ENCODE measurements at regions not wholly inside any gene's neighbourhood (a gene's known extent, or its start where the extent isn't known, plus 50 kb on each side); places are given as distances from the start of the nearest gene placed in this dataset.
"Not testable (repeated sequence)": the region's sequence is repeated elsewhere in the genome, so short reads cannot be mapped to it uniquely, and the experiment has no call there.

DNA sequence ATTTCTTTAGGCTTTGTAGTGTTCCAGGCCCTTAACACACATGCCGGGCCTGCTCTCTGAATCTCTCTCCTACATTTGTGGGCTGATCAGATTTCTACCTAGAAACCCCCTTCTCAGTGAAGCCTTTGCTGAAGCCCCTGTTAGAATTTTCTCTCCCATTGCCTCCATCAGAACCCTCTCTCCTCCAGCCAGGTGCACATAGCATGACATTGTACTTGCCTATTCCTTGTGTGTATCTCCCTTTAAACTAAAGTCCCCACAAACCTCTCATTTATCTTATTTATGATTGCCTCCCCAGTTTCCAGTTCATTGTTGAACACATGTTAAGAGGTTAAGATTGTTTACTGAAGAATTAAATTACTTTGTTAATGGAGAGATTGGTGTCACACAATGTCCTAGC, 325.5 kb upstream of the CITED2 start:
- no peak for DNase-seq

DNA sequence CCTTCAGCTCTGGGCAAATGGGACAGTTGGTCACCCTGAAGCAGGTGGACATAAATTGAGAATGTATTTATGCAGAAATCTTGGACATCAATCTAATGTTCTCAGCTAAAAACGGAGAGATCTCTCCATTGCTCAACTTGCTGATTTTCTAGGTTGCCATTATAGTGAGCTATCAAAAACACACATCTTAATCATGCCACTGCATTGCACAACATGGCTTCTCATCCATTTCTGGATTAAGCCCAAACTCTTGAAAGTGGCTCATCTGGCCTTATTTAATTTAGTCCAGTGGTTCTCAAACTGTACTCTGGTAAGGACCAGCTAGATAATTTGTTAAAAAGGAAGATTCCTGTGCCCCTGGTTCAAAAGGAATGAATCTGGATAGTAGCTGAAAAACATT, 324.9 kb upstream of the CITED2 start:
- in situ Hi-C loops (cut with MboI; ENCODE audit: low pct_unique_long_range_greater_than_20kb, low sequenced_read_pairs): no loop called here
- no peak for DNase-seq

More for the DNA sequence above, 325.5 kb upstream of the CITED2 start:
- in situ Hi-C loops (cut with MboI; ENCODE audit: low pct_unique_long_range_greater_than_20kb, low sequenced_read_pairs): no loop called here

DNA sequence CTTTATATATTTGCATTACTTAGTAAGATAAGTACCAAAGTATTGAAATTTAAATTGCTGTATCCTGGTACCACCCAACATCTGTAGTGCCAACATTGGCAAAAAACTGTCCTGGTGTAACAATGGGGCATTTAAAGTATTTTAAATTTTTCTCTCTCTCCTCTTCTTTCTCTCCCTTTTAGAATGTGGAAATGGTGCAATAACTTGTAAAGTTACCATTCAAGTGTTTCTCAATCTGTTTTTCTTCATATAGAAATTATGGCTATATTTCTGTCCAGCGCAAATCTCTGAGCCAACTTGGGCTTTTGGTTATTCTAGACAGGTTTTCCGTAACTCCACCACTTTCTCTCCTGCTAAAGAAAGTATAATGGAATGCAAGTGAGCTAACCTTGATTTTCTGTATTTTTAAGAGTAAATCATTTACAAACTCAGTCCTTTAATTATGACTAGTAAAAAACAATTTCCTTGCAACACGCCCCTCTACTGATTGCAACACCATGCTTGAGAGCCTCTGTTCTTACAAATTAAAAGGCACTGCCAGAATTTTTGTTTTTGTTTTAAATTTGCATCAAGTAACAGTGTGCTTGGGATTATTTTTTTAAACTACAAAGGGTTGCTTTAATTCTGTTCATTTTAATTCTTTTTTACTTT, 324.2 kb upstream of the CITED2 start:
- in situ Hi-C loops (cut with MboI; ENCODE audit: low pct_unique_long_range_greater_than_20kb, low sequenced_read_pairs): no loop called here
- DNase-seq: no peak

DNA sequence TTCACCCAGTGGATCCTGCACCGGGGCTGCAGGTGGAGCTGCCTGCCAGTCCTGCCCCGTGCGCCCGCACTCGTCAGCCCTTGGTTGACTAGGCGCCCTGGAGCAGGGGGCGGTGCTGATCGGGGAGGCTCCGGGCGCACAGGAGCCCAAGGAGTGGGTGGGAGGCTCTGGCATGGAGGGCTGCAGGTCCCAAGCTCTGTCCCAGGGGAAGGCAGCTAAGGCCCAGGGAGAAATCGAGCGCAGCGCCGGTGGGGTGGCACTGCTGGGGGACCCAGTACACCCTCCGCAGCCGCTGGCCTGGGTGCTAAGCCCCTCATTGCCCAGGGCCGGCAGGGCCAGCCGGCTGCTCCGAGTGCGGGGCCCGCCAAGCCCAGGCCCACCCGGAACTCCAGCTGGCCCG, 323.4 kb upstream of the CITED2 start:
- DNase-seq; in situ Hi-C loops (cut with MboI; ENCODE audit: low pct_unique_long_range_greater_than_20kb, low sequenced_read_pairs): not testable (repeated sequence)

DNA sequence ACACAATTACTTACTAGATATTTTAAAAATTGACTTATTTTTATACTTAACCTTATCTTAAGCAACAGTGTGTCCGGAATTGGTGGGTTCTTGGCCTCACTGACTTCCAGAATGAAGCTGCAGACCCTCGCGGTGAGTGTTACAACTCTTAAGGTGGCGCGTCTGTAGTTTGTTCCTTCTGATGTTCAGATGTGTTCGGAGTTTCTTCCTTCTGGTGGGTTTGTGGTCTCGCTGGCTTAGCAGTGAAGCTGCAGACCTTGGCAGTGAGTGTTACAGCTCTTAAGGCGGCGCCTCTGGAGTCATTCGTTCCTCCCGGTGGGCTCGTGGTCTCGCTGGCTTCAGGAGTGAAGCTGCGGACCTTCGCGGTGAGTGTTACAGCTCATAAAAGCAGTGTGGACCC, 322.5 kb upstream of the CITED2 start:
- DNase-seq; in situ Hi-C loops (cut with MboI; ENCODE audit: low pct_unique_long_range_greater_than_20kb, low sequenced_read_pairs): not testable (repeated sequence)

DNA sequence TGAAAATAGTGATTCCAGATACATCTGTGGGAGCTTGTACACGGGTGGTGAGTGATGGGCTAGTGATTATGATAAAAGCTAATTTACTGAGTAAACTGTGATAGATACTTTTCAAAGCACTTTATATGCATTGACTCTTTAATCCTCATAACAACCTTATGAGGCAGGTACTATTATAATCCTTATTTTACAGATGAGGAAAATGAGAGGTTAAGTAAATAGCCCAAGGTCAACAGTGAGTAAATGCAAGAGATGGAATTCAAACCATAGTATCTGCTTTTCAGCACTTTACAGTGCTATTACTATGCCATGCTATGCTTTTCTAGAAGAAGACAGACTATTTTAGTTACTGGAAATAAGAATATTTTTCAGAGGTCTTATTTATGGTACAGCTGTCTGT, 320.9 kb upstream of the CITED2 start:
- in situ Hi-C loops (cut with MboI; ENCODE audit: low pct_unique_long_range_greater_than_20kb, low sequenced_read_pairs): no loop called here
- DNase-seq: no peak

DNA sequence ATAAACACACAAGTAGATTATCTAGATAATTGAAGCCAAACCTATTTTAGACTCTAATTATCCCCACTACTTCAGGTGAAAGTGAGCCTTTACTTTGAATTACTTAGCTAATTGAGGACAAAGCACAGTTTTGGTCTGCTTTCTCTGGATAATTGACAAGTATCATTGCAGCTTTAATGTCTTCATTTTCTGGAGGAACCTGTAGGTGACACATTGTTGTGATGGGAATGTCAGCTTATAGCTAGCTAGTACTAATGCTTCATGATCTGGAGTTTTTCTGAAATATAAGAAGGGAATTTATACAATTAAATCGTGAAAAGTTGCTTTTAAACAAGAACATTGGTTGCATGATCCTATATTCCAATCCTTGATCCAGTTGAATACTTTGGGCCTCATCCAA, 319.3 kb upstream of the CITED2 start:
- DNase-seq: no peak
- in situ Hi-C loops (cut with MboI; ENCODE audit: low pct_unique_long_range_greater_than_20kb, low sequenced_read_pairs): no loop called here

DNA sequence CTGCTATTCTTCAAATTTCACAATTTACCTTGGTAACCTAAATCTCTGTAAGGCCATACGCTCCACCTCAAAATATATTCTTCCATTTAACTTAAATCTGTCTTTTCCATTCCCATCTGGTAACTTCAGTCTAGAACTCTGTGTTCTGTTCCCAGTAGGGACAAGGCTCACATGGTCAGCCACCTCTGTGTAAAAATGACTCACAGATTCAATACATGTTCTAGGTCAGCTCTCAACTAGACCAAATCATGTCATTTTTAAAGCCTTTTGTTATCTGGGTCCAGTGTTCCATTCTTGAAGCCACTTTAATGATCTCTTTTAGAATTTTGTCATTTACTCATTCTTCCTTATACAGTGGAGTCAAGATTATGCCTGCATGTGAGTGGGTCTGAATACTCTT, 315.6 kb upstream of the CITED2 start:
- DNase-seq: no peak
- in situ Hi-C loops (cut with MboI; ENCODE audit: low pct_unique_long_range_greater_than_20kb, low sequenced_read_pairs): no loop called here

DNA sequence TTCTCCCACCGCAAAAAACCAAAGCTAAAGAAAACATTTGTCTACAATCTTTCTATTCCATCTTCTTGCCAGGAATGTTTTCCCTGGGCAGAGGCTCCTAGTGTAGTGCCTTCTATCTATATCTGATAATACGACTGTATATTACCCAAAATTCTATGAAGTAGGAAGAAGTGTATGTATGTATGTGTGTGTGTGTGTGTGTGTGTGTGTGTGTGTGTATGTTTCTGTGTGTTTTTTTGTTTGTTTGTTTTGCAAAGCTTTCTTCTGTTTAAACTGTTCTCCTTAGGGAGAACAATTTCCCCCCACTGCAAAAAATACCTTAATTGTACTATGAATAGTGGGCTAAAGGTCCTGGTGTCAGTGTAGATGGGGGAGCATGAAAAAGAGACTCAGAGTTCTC, 312.6 kb upstream of the CITED2 start:
- no peak for DNase-seq
- in situ Hi-C loops (cut with MboI; ENCODE audit: low pct_unique_long_range_greater_than_20kb, low sequenced_read_pairs): no loop called here

DNA sequence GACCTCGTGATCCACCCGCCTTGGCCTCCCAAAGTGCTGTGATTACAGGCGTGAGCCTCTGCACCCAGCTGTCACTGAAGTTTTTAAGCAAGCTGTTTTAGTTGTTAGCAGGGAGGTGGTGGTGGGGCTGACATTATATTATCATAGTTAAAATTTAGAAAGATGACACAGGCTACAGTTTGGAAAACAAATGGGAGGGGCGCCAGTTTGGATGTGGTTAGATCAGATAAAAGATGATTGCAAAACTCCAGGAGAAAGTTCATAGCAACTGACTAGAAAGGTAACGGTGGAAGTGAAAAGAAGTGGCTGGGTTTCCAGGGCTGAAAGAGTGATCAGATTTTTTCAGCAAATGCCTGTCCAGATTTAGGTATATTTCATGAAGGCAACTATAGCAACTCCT, 311.9 kb upstream of the CITED2 start:
- in situ Hi-C loops (cut with MboI; ENCODE audit: low pct_unique_long_range_greater_than_20kb, low sequenced_read_pairs): no loop called here

DNA sequence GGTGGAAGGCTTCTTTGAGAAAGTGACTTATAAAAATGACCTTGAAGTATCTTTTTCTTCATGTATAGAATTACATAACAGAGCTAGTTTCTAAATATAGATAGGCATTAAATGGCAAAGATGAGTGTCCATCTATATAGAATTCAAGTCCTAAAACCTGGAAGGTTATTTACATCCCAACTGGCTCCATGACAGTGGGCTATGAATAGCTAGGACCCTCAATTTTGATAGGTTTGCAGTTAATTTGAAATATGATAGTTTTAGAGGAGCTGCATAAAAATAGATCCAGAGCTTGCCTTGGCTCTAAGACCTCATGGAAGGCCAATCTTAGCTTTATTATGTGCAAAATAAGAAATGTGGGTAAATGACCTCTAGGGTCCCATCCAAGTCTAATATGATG, 310.6 kb upstream of the CITED2 start:
- in situ Hi-C loops (cut with MboI; ENCODE audit: low pct_unique_long_range_greater_than_20kb, low sequenced_read_pairs): no loop called here
- no peak for DNase-seq

More for the DNA sequence above, 311.9 kb upstream of the CITED2 start:
- DNase-seq: peak; percentile 7

DNA sequence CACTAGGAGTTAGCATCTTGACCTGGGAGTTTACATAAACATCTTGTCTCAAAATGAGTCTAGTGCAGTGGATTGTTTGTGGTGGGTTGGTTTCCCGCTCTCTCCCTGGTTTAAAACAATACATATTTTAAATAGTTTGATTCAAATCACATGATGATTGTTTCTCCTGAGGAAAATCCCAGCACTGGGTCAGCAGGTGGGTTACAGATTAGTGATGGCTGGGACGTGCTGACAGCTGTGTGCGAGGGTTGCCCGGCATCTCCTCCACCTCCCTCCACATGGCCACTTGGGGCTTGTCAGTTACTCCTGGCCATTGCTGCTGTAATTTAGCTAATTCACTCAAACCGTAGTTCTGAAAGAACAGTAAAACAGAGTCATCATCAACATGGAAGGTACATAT, 306.4 kb upstream of the CITED2 start:
- in situ Hi-C loops (cut with MboI; ENCODE audit: low pct_unique_long_range_greater_than_20kb, low sequenced_read_pairs): no loop called here
- DNase-seq: no peak

DNA sequence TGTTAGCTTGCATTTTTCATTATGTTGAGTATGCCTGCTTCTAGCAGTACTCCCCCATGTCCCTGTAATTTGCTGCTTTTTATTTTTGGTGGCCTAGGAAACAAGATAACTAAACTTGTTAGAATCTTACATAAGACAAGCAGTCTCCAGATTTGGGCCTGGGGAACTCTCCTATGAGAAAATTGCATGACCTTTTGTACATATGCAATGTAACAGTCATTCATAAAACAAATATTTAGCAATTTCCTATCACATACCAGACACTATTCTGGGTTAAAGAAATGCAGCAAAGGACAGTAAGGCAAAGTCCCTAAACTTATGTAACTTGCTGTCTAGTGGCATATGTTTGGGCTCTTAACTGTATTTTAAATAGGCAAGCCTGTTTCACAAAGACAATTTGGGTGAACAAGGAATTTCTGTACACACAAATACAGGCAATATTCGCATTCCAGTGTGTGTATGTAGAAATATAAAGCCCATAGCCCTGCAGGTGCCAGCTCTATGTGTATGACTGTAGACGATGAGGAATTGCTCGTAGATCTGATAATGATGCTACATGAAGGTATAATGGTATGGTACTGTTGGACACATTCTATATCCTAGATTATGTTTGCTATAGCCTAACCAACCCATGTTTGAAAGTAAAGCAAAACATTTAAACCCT, 305.2 kb upstream of the CITED2 start:
- no peak for DNase-seq
- in situ Hi-C loops (cut with MboI; ENCODE audit: low pct_unique_long_range_greater_than_20kb, low sequenced_read_pairs): no loop called here

DNA sequence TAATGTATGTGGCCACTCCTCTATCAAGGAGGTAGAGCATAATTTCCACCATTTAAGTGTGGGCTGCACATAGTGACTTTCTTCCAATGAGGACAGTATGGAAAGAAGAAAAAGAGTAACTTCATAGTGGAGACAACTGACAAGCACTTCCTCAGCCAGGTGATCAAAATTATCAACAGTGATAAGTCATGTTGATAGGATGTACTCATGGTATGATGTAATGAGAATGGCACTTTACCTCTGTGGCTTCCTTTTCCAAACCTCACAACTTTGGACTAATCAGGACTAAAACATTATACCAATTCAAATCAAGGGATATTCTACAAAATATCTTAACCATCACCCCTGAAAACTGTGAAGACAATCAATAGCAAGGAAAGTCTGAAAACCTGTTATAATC, 302.3 kb upstream of the CITED2 start:
- no peak for DNase-seq
- in situ Hi-C loops (cut with MboI; ENCODE audit: low pct_unique_long_range_greater_than_20kb, low sequenced_read_pairs): no loop called here

DNA sequence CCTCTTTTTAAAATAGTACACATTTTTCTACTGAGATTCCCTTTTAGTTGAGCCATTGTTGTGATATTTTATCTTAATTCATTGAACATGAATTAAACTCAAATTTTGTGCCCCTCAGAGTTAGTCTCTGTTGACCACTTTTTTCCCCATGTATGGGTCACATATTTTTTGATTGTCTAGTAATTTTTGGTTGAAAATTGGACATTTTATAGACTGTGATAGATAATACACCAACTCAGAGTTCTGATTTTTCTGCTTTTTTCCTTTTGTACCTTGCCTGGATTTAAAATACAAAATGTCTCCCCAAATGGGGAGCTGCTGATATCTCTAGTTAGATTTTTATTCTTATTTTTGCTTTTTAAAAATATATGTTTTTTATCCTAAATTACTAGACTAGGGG, 291.8 kb upstream of the CITED2 start:
- in situ Hi-C loops (cut with MboI; ENCODE audit: low pct_unique_long_range_greater_than_20kb, low sequenced_read_pairs): no loop called here
- no peak for DNase-seq

DNA sequence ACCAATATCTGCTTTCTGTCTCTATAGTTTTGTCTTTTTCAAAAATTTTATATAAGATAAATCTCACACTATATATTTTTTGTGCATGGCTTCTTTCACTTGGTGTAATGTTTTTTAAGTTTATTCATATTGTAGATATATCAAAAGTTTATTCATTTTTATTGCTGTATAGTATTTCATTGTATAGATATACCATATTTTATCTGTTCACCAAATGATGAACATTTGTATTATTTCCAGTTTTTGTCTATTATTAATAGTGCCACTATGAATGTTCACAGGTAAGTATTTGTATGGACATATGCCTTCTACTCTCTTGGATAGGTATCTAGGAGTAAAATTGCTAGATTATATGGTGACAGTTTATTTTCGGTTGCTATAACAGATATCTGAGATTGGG, 289.5 kb upstream of the CITED2 start:
- in situ Hi-C loops (cut with MboI; ENCODE audit: low pct_unique_long_range_greater_than_20kb, low sequenced_read_pairs): no loop called here
- DNase-seq: no peak

DNA sequence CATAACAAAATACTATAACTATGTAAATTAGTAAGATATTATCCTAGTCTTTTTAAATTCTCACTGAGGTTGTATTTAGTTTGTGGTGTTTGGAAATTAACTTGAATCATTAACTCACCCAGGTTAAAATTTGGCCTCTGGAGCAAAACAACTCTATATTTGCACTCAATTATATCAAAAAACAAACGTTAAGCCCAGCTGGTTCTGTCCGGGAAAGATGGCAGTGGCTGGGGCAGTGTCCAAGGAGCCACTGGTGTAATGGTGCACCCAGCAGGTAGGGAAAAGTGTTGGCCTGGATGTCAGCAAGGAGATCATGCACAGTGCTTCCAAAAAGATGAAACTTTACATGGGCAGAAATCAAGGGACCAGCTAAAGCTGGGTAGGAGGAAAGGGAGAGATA, 285.3 kb upstream of the CITED2 start:
- DNase-seq: no peak
- in situ Hi-C loops (cut with MboI; ENCODE audit: low pct_unique_long_range_greater_than_20kb, low sequenced_read_pairs): no loop called here

DNA sequence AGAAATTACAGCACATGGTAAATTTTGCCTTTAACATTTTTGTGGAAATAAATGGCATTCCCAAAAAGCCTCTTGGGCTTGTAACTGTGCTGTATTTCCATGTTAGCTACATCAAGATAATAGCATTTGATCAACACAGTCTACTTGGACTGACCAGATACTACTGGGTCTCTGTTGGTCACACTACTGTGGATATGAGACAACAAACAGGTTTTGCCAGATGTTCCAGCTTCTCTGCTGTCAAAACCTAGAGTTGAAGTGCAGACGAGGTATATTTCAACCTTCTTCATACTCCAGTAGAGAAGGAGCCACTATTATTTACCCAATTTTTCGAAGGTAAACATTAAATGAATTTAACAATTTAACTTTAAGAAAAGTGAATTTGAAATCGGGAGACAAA, 284.7 kb upstream of the CITED2 start:
- in situ Hi-C loops (cut with MboI; ENCODE audit: low pct_unique_long_range_greater_than_20kb, low sequenced_read_pairs): no loop called here
- DNase-seq: no peak

DNA sequence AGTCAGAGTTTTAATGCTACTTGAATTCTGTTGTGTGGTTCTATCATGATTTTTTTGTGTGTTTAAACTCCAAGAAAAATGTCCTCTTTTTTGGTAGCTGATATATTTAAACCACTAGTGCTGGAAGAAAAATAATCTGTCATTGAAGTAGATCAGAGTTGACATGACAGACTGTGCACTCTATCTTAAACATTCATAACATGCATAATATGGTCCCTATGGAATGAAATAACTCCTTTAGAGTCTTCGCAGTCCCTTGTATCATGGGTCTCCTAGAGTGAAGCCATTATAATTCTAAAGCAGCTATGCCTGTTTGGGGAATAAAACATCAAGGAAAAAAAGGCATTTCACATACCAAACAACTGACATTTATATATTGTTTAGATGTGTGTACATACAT, 282.7 kb upstream of the CITED2 start:
- in situ Hi-C loops (cut with MboI; ENCODE audit: low pct_unique_long_range_greater_than_20kb, low sequenced_read_pairs): no loop called here
- no peak for DNase-seq

DNA sequence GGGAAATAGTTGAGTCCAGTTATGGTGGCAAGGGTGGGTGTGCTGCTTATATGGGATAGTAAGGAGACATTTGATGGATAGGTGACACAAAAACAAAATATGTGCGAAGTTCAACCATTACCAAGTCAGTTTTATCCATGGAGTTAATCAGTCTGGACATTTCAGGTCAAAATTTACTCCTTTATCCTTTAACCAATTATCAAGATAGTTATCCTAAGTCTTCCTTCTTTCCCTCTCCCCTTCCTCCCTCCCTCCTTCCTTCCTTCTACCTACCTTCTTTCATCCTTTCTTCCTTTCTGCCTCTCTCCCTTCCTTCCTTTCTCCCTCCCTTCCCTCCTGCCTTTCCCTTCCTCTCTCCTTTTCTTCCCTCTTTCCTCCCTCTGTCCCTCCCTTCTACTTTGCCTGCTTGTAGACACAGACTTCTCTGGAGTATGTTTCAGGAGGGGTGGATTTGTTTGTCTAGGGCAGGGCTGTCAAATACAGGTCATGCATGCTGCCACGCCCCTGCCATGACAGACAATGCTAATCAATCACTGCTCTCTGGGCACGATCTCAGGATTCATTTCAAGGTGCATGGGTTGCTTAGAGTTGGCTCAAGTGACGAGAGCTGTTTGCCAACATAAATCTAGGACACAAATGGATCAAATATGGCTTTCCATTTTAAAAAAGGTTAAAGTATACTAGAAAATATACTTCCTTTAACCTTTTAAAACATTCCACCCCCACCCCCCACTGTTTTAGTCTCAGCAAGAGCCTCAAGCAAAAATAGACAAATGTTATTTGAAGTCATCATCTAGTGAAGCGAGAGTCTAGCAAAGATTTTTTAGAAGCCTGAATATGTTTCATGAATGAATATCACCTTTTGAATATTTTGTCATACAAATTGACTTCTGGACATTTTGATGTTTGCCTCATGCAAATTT, 281.6 kb upstream of the CITED2 start:
- in situ Hi-C loops (cut with MboI; ENCODE audit: low pct_unique_long_range_greater_than_20kb, low sequenced_read_pairs): no loop called here
- DNase-seq: no peak
